ENCODE measurements at regions not wholly inside any gene's neighbourhood (a gene's known extent, or its start where the extent isn't known, plus 50 kb on each side); places are given as distances from the start of the nearest gene placed in this dataset.
A peak's percentile ranks its signal among the peaks of the same experiment; 100 is the strongest.

- no peaks in the 10 kb centered on the region for H3K36me3 ChIP-seq (replicated peaks; ENCODE audit: insufficient read depth, low read depth)
- no peaks in the 10 kb centered on the region for H3K9me2 ChIP-seq (replicated peaks; ENCODE audit: insufficient read depth)
- H3K4me3 ChIP-seq: no peak overlapping the region
- no peaks in the 10 kb centered on the region for H4K20me1 ChIP-seq (ENCODE audit: insufficient read depth, poor library complexity, severe bottlenecking)
- peak; percentile 32 for DNase-seq (ENCODE audit: low spot score)
- H3K27me3 ChIP-seq: no peaks in the 10 kb centered on the region
- H3K79me2 ChIP-seq: no peaks in the 10 kb centered on the region
- peak overlapping the region; percentile 70 for H3K27ac ChIP-seq
- no peak overlapping the region for H3K4me2 ChIP-seq
- no peaks in the 10 kb centered on the region for H3K9me3 ChIP-seq (ENCODE audit: low read depth)
- no peaks in the 10 kb centered on the region for H3K4me1 ChIP-seq (ENCODE audit: insufficient read depth)
- no peak for TF ChIP-seq EZH2 (IDR thresholded peaks at IDR 0.05; ENCODE audit: borderline replicate concordance)
- no peak for TF ChIP-seq EZH2phosphoT487 (IDR thresholded peaks at IDR 0.05; ENCODE audit: low read depth, severe bottlenecking, unreplicated experiment)
- TF ChIP-seq, protein P1, sequence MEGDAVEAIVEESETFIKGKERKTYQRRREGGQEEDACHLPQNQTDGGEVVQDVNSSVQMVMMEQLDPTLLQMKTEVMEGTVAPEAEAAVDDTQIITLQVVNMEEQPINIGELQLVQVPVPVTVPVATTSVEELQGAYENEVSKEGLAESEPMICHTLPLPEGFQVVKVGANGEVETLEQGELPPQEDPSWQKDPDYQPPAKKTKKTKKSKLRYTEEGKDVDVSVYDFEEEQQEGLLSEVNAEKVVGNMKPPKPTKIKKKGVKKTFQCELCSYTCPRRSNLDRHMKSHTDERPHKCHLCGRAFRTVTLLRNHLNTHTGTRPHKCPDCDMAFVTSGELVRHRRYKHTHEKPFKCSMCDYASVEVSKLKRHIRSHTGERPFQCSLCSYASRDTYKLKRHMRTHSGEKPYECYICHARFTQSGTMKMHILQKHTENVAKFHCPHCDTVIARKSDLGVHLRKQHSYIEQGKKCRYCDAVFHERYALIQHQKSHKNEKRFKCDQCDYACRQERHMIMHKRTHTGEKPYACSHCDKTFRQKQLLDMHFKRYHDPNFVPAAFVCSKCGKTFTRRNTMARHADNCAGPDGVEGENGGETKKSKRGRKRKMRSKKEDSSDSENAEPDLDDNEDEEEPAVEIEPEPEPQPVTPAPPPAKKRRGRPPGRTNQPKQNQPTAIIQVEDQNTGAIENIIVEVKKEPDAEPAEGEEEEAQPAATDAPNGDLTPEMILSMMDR (IDR thresholded peaks at IDR 0.05; ENCODE audit: poor library complexity): no peak
- H2AFZ ChIP-seq: no peak overlapping the region
Measured at GRCh38 chr12:91396293-91396692, 213.7 kb upstream of the DCN start.

DNA sequence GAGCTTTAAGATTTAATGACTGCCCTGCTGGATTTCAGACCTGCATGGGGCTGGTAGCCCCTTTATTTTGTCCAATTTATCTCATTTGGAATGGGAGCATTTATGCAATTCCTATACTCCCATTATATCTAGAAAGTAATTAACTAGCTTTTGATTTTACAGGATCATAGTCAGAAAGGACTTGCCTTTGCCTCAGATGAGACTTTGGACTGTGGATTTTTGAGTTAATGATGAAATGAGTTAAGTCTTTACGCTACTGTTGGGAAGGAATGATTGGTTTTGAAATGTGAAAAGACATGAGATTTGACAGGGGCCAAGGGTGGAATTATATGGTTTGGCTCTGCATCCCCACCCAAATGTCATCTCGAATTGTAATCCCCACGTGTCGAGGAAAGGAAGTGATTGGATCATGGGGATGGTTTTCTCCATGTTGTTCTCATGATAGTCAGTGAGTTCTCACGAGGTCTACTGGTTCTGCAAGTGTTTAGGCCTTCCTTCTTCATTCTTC is 213.1 kb upstream of the DCN start:
- no peak for TF ChIP-seq EZH2 (IDR thresholded peaks at IDR 0.05; ENCODE audit: borderline replicate concordance)
- no peak for TF ChIP-seq EZH2phosphoT487 (IDR thresholded peaks at IDR 0.05; ENCODE audit: low read depth, severe bottlenecking, unreplicated experiment)
- TF ChIP-seq, protein P1 (IDR thresholded peaks at IDR 0.05; ENCODE audit: poor library complexity): no peak
- Histone ChIP-seq H3K4me3 (no peak overlapping the region), H3K27ac (peak overlapping the region; percentile 49), H4K20me1 (ENCODE audit: insufficient read depth, poor library complexity, severe bottlenecking) (no peaks in the 10 kb centered on the region), H3K79me2 (no peaks in the 10 kb centered on the region), H2AFZ (no peak overlapping the region), H3K4me1 (ENCODE audit: insufficient read depth) (no peaks in the 10 kb centered on the region), H3K9me3 (ENCODE audit: low read depth) (no peaks in the 10 kb centered on the region), H3K9me2 (replicated peaks; ENCODE audit: insufficient read depth) (no peaks in the 10 kb centered on the region), H3K27me3 (no peaks in the 10 kb centered on the region), H3K36me3 (replicated peaks; ENCODE audit: insufficient read depth, low read depth) (no peaks in the 10 kb centered on the region), H3K4me2 (no peak overlapping the region)
- WGBS (ENCODE audit: low lambda C conversion rate, missing lambda C conversion rate): 70% methylated on average over 5 of the region's 5 CpGs
- DNase-seq (ENCODE audit: low spot score): no peak

- no peak for TF ChIP-seq EZH2phosphoT487 (IDR thresholded peaks at IDR 0.05; ENCODE audit: low read depth, severe bottlenecking, unreplicated experiment)
- Histone ChIP-seq H3K4me1 (ENCODE audit: insufficient read depth) (no peaks in the 10 kb centered on the region), H3K27me3 (no peaks in the 10 kb centered on the region), H3K4me2 (no peak overlapping the region), H4K20me1 (ENCODE audit: insufficient read depth, poor library complexity, severe bottlenecking) (no peaks in the 10 kb centered on the region), H3K27ac (peak overlapping the region; percentile 23), H3K9me2 (replicated peaks; ENCODE audit: insufficient read depth) (no peaks in the 10 kb centered on the region), H3K36me3 (replicated peaks; ENCODE audit: insufficient read depth, low read depth) (no peaks in the 10 kb centered on the region), H3K79me2 (no peaks in the 10 kb centered on the region), H3K4me3 (no peak overlapping the region), H2AFZ (no peak overlapping the region), H3K9me3 (ENCODE audit: low read depth) (no peaks in the 10 kb centered on the region)
- DNase-seq (ENCODE audit: low spot score): no peak
- WGBS (ENCODE audit: low lambda C conversion rate, missing lambda C conversion rate): 76% methylated on average over 1 of the region's 1 CpG
Measured at GRCh38 chr12:91394903-91395302, 212.3 kb upstream of the DCN start.

DNA sequence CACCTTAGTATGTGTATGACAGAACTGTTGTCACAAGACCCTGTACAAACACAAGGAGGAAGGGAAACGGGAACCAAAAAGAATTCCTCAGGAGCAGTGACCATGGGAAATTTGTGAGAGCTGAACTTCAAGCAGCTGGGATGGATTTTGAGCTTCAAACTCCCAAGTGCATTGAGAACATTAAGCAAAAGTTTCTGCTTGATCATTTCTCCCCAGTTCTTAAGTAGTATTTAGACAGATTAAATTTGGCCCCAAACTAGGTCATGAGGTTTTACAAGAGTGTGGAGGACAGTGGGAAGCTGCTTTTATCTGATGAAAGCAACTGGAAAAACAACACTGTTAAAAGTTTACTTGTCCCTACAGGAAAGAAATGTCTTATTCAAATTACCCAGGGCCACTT is 206.0 kb upstream of the DCN start:
- H3K79me2 ChIP-seq: no peaks in the 10 kb centered on the region
- no peaks in the 10 kb centered on the region for H3K27me3 ChIP-seq
- no peak overlapping the region for H3K4me2 ChIP-seq
- peaks cover 8% of the 10 kb centered on the region for H3K4me1 ChIP-seq (ENCODE audit: insufficient read depth)
- no peak overlapping the region for H2AFZ ChIP-seq
- TF ChIP-seq, protein P1 (IDR thresholded peaks at IDR 0.05; ENCODE audit: poor library complexity): no peak
- TF ChIP-seq EZH2 (IDR thresholded peaks at IDR 0.05; ENCODE audit: borderline replicate concordance) (no peak), EZH2phosphoT487 (IDR thresholded peaks at IDR 0.05; ENCODE audit: low read depth, severe bottlenecking, unreplicated experiment) (no peak)
- 12% methylated on average over 1 of the region's 1 CpG for WGBS (ENCODE audit: low lambda C conversion rate, missing lambda C conversion rate)
- DNase-seq (ENCODE audit: low spot score): no peak
- H4K20me1 ChIP-seq (ENCODE audit: insufficient read depth, poor library complexity, severe bottlenecking): no peaks in the 10 kb centered on the region
- no peaks in the 10 kb centered on the region for H3K9me2 ChIP-seq (replicated peaks; ENCODE audit: insufficient read depth)
- peak overlapping the region; percentile 15 for H3K27ac ChIP-seq
- no peaks in the 10 kb centered on the region for H3K36me3 ChIP-seq (replicated peaks; ENCODE audit: insufficient read depth, low read depth)
- no peak overlapping the region for H3K4me3 ChIP-seq
- H3K9me3 ChIP-seq (ENCODE audit: low read depth): no peaks in the 10 kb centered on the region

Measured in hepatocyte (in vitro differentiated cells).